HS-5 (cell line): ENCODE measurements at regions not wholly inside any gene's neighbourhood (a gene's known extent, or its start where the extent isn't known, plus 50 kb on each side); places are given as distances from the start of the nearest gene placed in this dataset.
"Not testable (repeated sequence)": the region's sequence is repeated elsewhere in the genome, so short reads cannot be mapped to it uniquely, and the experiment has no call there.

Source experiments
- DNase-seq: peaks from one replicate; pipeline ENCODE4 v3.0.0-alpha.2; 2012; ENCODE audit warnings: low read depth

DNA sequence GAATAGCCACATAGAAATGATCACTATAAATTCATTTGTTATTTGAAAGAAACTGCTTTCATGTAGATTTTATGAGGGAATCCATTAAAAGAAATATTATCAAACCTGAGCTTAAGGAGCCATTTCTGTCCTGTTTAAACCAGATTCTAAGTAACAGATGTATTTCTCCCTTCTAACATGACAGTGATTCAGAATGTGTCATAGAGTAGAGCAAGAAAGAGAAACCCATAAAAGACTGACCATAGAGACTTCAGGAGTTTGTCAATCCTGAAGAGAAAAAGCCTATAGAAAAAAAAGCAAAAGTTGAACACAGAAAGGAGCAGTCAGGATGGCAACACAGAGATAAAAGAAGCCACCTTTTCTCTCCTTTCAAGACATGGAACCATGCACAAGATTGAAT, 390.6 kb downstream of the PRIM2 start:
- DNase-seq, result peak; percentile 33

GRCh38 chr6:57722546-57722945, 405.1 kb downstream of the PRIM2 start:
- DNase-seq, result not testable (repeated sequence)

- not testable (repeated sequence) for DNase-seq
Observed at GRCh38 chr6:57723815-57724401, 406.5 kb downstream of the PRIM2 start.

GRCh38 chr6:57729407-57729806, 412.0 kb downstream of the PRIM2 start:
- DNase-seq, result not testable (repeated sequence)

- not testable (repeated sequence) for DNase-seq
Observed at GRCh38 chr6:57730726-57731125, 413.3 kb downstream of the PRIM2 start.

- not testable (repeated sequence) for DNase-seq
Observed at GRCh38 chr6:57747716-57748115, 430.3 kb downstream of the PRIM2 start.

DNA sequence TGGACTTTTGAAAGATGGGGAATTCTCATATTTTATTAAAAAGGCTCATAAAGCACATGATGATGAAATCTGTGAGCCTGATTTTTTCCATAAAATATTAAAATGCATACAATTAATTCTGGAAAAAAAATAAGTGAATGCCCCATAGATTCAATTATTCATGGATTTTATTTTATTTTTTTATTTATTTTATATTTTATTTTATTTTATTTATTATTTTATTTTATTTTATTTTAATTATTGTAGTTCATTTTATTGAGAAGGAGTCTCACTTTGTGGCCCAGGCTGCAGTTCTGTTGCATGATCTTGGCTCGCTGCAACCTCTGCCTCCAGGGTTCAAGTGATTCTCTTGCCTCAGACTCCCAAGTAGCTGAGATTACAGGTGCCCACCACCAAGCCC, 442.4 kb downstream of the PRIM2 start:
- not testable (repeated sequence) for DNase-seq

DNA sequence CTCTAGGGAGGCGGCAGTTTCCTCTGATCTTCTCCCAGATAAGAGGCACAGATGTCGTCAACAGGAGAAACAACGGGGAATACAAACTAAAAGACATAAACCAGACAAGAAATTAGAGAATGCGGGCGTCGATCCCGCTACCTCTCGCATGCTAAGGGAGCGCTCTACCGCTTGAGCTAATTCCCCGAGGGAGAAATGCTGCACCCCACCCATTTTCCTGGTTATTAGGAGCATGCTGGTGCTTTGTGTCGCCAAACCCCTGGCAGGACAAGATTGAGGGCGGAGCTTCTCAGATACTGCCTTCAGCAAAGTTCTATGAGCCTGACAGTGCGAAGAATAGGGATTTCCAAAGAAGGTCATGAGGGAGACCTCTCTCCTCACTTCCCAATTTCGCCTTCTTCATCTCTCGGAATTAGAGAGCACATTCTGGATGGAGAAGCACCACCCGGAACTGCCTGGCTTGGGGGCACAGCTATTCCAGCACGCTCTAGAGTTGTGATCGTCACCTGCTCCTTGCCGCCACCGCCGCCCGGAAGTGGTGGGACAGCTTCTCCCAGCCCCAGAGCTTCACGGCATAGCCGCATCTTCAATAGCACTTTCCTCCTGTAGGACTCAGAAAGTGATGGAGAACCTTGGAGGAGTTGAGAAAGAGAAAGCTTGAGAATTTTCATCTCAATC, 475.4 kb downstream of the PRIM2 start:
- not testable (repeated sequence) for DNase-seq

DNA sequence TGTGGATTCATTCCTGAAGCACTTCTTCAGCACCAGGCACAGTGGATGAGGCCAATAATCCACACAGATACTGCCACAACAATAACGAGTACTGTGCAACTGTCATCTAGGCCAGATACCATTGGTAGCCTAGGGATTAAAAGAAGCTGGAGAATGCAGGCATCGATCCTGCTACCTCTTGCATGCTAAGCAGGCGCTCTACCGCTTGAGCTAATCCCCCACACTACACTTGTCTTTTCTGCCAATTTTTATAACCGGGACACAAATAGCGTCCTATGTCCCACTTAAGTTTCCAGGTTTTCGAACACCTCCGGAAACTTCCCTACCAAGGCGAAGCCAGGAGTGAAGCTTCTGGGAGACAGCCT, 475.9 kb downstream of the PRIM2 start:
- not testable (repeated sequence) for DNase-seq

DNA sequence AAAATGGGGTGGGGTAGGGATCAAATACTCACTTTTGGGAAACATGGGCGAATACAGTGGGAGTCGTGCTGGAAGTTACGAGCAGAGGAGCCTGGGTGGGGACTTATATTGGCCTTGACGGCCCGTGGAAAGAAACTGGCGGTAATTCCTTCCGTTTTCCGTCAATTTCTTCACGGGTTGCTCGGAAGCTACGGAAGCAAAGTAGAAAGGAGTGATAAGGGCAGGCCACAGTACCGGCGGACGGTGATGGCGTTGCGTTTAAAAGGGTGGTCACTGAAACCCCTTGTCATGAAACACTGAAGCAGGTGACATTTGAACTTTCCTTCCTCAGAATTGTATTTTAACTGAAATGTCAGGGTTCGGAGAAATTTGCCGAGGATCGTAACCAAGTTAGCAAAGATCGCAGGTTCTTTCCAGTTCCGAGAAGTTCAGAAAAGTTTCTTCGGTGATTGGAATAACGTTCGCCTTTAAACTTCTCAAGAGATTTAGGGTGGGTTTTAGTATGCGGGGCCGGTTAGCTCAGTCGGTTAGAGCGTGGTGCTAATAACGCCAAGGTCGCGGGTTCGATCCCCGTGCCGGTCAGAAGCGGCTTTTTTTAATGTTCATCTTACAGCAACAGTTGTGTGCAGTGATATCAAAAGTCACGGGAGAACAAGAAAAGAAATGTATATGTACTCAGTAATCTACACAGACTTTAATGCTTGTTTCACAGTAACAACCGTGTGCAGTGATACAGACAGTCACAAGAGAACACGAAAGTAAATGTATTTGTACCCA, 482.5 kb downstream of the PRIM2 start:
- DNase-seq, result peak; percentile 2

DNA sequence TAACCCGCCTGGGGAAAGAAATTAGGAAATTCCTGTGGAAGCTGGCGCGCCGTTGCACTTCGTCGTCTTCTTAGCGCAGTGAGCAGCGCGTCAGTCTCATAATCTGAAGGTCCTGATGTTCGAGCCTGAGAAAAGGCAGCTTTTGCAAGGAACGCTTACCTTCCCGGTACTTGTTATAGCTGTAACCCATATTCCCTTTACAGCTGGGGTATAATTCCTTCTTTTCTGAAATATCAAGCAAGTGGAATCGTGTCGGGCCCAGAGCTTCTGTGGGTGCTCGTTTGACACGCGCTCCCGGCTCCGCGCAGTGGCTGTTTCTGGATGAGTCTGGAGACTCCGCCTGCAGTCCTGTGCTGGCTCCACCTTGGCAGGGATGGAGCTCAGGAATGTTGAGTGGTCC, 491.2 kb downstream of the PRIM2 start:
- DNase-seq, result not testable (repeated sequence)

GRCh38 chr6:57809454-57809853, 492.0 kb downstream of the PRIM2 start:
- DNase-seq, result not testable (repeated sequence)

GRCh38 chr6:57813271-57814075, 496.0 kb downstream of the PRIM2 start:
- DNase-seq, result not testable (repeated sequence)

GRCh38 chr6:57815826-57816225, 498.4 kb downstream of the PRIM2 start:
- not testable (repeated sequence) for DNase-seq

DNA sequence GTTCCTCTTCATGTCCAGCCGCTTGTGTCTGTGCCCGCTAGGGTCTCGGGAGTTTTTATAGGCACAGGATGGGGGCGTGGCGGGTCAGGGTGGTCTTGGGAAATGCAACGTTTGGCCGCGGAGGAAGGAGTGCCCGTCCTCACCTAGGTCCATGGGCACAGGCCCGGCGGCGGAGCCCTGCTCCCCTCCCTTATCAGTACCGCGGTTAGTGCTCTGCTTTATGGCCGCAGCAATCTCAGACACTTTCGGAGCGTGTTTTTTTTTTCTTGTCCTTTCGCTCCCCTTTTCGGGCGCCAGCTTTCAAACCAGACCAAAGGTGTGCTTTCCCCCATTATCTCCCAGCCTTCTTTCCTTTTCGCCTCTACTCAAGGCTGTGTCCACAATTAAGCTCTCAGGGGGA, 503.9 kb downstream of the PRIM2 start:
- not testable (repeated sequence) for DNase-seq

- DNase-seq, result not testable (repeated sequence)
Observed at GRCh38 chr6:57822448-57822847, 505.0 kb downstream of the PRIM2 start.

GRCh38 chr6:57822896-57823358, 505.5 kb downstream of the PRIM2 start:
- DNase-seq, result no peak

GRCh38 chr6:57837622-57838209, 520.3 kb downstream of the PRIM2 start:
- DNase-seq, result not testable (repeated sequence)

GRCh38 chr6:57841551-57841950, 524.1 kb downstream of the PRIM2 start:
- DNase-seq, result not testable (repeated sequence)

GRCh38 chr6:57853745-57854407, 536.4 kb downstream of the PRIM2 start:
- DNase-seq, result not testable (repeated sequence)
